ENCODE measurements at regions not wholly inside any gene's neighbourhood (a gene's known extent, or its start where the extent isn't known, plus 50 kb on each side); places are given as distances from the start of the nearest gene placed in this dataset.

GRCh38 chr5:82924226-82925060 is 152.8 kb downstream of the TMEM167A start:
- Mint-ChIP-seq H3K4me1 (peaks cover 21% of the 10 kb centered on the region), H3K27ac (no peak overlapping the region), H3K4me3 (no peak overlapping the region), H3K9me3 (no peaks in the 10 kb centered on the region), H3K27me3 (ENCODE audit: low read depth) (no peaks in the 10 kb centered on the region), H3K36me3 (no peaks in the 10 kb centered on the region)
- ChIA-PET CTCF (no interaction called here), POLR2A (interaction anchor here (0.7 kb wide), 1 partner anchor 309 kb away, joined by 3 read pairs; no protein-coding TSS in a partner anchor)
- DNase-seq (ENCODE audit: low spot score) = no peak
- TF ChIP-seq OVOL2 (CRISPR knock-in tag; IDR thresholded peaks at IDR 0.05; ENCODE audit: borderline replicate concordance) = no peak
- no peak for TF ChIP-seq TEAD4 (CRISPR knock-in tag; IDR thresholded peaks at IDR 0.05)
- no peak for TF ChIP-seq CTCF (IDR thresholded peaks at IDR 0.05)
- TF ChIP-seq GABPB1 (CRISPR knock-in tag; IDR thresholded peaks at IDR 0.05) = no peak
- ATAC-seq = no peak

- CTCF ChIA-PET = no interaction called here
- 0 out of 2 replicates have a peak overlapping the region, but pooled peaks have one; percentile 36 for H3K27ac Mint-ChIP-seq
- ATAC-seq = peak; percentile 65
These were observed 155.0 kb downstream of the TMEM167A start for GRCh38 chr5:82922086-82922734.

GRCh38 chr5:82918311-82919031 is 158.7 kb downstream of the TMEM167A start:
- no peak for ATAC-seq
- H3K4me3 Mint-ChIP-seq = no peak overlapping the region
- POLR2A ChIA-PET = no interaction called here
- TF ChIP-seq EMX1 (CRISPR knock-in tag; IDR thresholded peaks at IDR 0.05) = no peak
- no peak for TF ChIP-seq ZNF121 (CRISPR knock-in tag; IDR thresholded peaks at IDR 0.05)
- no peak for TF ChIP-seq ATF1 (CRISPR knock-in tag; IDR thresholded peaks at IDR 0.05)
- no peak for TF ChIP-seq MXD4 (CRISPR knock-in tag; IDR thresholded peaks at IDR 0.05; ENCODE audit: borderline replicate concordance)
- no peak for TF ChIP-seq MLX (CRISPR knock-in tag; IDR thresholded peaks at IDR 0.05)
- TF ChIP-seq GABPB1 (CRISPR knock-in tag; IDR thresholded peaks at IDR 0.05) = no peak
- no peak for TF ChIP-seq AFF4 (CRISPR knock-in tag; IDR thresholded peaks at IDR 0.05; ENCODE audit: borderline replicate concordance)
- no peak for TF ChIP-seq AR (CRISPR knock-in tag; IDR thresholded peaks at IDR 0.05)
- no peak for TF ChIP-seq ZNF219 (CRISPR knock-in tag; IDR thresholded peaks at IDR 0.05; ENCODE audit: borderline replicate concordance)
- TF ChIP-seq GRHL2 (CRISPR knock-in tag; IDR thresholded peaks at IDR 0.05; ENCODE audit: insufficient replicate concordance, severe bottlenecking) = no peak
- no peak for TF ChIP-seq ZNF317 (CRISPR knock-in tag; IDR thresholded peaks at IDR 0.05; ENCODE audit: borderline replicate concordance, low read depth)
- TF ChIP-seq NR3C1 (CRISPR knock-in tag; conservative IDR thresholded peaks at IDR 0.05; ENCODE audit: low read depth) = no peak
- TF ChIP-seq FOXP4 (CRISPR knock-in tag; IDR thresholded peaks at IDR 0.05) = no peak

More at GRCh38 chr5:82922086-82922734, 155.0 kb downstream of the TMEM167A start:
- POLR2A ChIA-PET = no interaction called here
- Mint-ChIP-seq H3K36me3 (no peaks in the 10 kb centered on the region), H3K4me1 (peaks cover 27% of the 10 kb centered on the region), H3K4me3 (no peak overlapping the region), H3K27me3 (ENCODE audit: low read depth) (no peaks in the 10 kb centered on the region), H3K9me3 (no peaks in the 10 kb centered on the region)
- TF ChIP-seq ZBTB21 (CRISPR knock-in tag; IDR thresholded peaks at IDR 0.05; ENCODE audit: borderline replicate concordance) (no peak), MXD4 (CRISPR knock-in tag; IDR thresholded peaks at IDR 0.05; ENCODE audit: borderline replicate concordance) (no peak), ZNF232 (CRISPR knock-in tag; IDR thresholded peaks at IDR 0.05) (no peak), CREM (CRISPR knock-in tag; IDR thresholded peaks at IDR 0.05) (no peak), MYBL2 (CRISPR knock-in tag; IDR thresholded peaks at IDR 0.05) (no peak)
- no peak for DNase-seq (ENCODE audit: low spot score)

More at GRCh38 chr5:82918311-82919031, 158.7 kb downstream of the TMEM167A start:
- CTCF ChIA-PET = no interaction called here
- 0 out of 2 replicates have a peak overlapping the region, but pooled peaks have one; percentile 7 for H3K27ac Mint-ChIP-seq
- no peaks in the 10 kb centered on the region for H3K27me3 Mint-ChIP-seq (ENCODE audit: low read depth)
- H3K4me1 Mint-ChIP-seq = peaks cover 28% of the 10 kb centered on the region
- H3K36me3 Mint-ChIP-seq = peaks cover 21% of the 10 kb centered on the region
- peaks cover 26% of the 10 kb centered on the region for H3K9me3 Mint-ChIP-seq
- no peak for DNase-seq (ENCODE audit: low spot score)
